ENCODE measurements at regions not wholly inside any gene's neighbourhood (a gene's known extent, or its start where the extent isn't known, plus 50 kb on each side); places are given as distances from the start of the nearest gene placed in this dataset.

- Mint-ChIP-seq H3K9me3 (peaks cover 8% of the 10 kb centered on the region), H3K27me3 (no peaks in the 10 kb centered on the region), H3K36me3 (ENCODE audit: low read depth) (peaks cover 2% of the 10 kb centered on the region), H3K4me3 (no peak overlapping the region), H3K4me1 (peaks cover 34% of the 10 kb centered on the region), H3K27ac (peak overlapping the region; percentile 47)
- ATAC-seq (no peak), DNase-seq (no peak)
These were observed 318.1 kb downstream of the CDC5L start for GRCh38 chr6:44705596-44705995.

GRCh38 chr6:44706011-44706410 lies 318.5 kb downstream of the CDC5L start:
- peaks cover 2% of the 10 kb centered on the region for H3K36me3 Mint-ChIP-seq (ENCODE audit: low read depth)
- DNase-seq (no peak), ATAC-seq (no peak)
- H3K4me1 Mint-ChIP-seq = peaks cover 34% of the 10 kb centered on the region
- H3K9me3 Mint-ChIP-seq = peaks cover 8% of the 10 kb centered on the region
- H3K27ac Mint-ChIP-seq = no peak overlapping the region
- no peaks in the 10 kb centered on the region for H3K27me3 Mint-ChIP-seq
- H3K4me3 Mint-ChIP-seq = no peak overlapping the region

- Mint-ChIP-seq H3K36me3 (ENCODE audit: low read depth) (peaks cover 2% of the 10 kb centered on the region), H3K27me3 (no peaks in the 10 kb centered on the region), H3K27ac (no peak overlapping the region), H3K4me1 (peaks cover 23% of the 10 kb centered on the region), H3K9me3 (peaks cover 8% of the 10 kb centered on the region), H3K4me3 (no peak overlapping the region)
- ATAC-seq = no peak
- DNase-seq = no peak
These were observed 320.7 kb downstream of the CDC5L start for GRCh38 chr6:44708208-44708607.

GRCh38 chr6:44712353-44713111 lies 325.0 kb downstream of the CDC5L start:
- H3K27me3 Mint-ChIP-seq = no peaks in the 10 kb centered on the region
- H3K27ac Mint-ChIP-seq = no peak overlapping the region
- DNase-seq (no peak), ATAC-seq (no peak)
- peaks cover 8% of the 10 kb centered on the region for H3K9me3 Mint-ChIP-seq
- peaks cover 6% of the 10 kb centered on the region for H3K4me1 Mint-ChIP-seq
- H3K4me3 Mint-ChIP-seq = no peak overlapping the region
- peaks cover 2% of the 10 kb centered on the region for H3K36me3 Mint-ChIP-seq (ENCODE audit: low read depth)

GRCh38 chr6:44715188-44715587 lies 327.7 kb downstream of the CDC5L start:
- no peaks in the 10 kb centered on the region for H3K4me1 Mint-ChIP-seq
- H3K27me3 Mint-ChIP-seq = no peaks in the 10 kb centered on the region
- no peak for DNase-seq
- ATAC-seq = no peak
- no peak overlapping the region for H3K27ac Mint-ChIP-seq
- no peaks in the 10 kb centered on the region for H3K9me3 Mint-ChIP-seq
- no peaks in the 10 kb centered on the region for H3K36me3 Mint-ChIP-seq (ENCODE audit: low read depth)
- H3K4me3 Mint-ChIP-seq = no peak overlapping the region

- Mint-ChIP-seq H3K9me3 (no peaks in the 10 kb centered on the region), H3K27ac (no peak overlapping the region), H3K27me3 (no peaks in the 10 kb centered on the region), H3K36me3 (ENCODE audit: low read depth) (no peaks in the 10 kb centered on the region), H3K4me3 (no peak overlapping the region), H3K4me1 (no peaks in the 10 kb centered on the region)
- ATAC-seq (no peak), DNase-seq (no peak)
These were observed 328.4 kb downstream of the CDC5L start for GRCh38 chr6:44715925-44716324.

GRCh38 chr6:44717431-44717830 lies 329.9 kb downstream of the CDC5L start:
- no peaks in the 10 kb centered on the region for H3K36me3 Mint-ChIP-seq (ENCODE audit: low read depth)
- H3K27ac Mint-ChIP-seq = no peak overlapping the region
- H3K4me3 Mint-ChIP-seq = no peak overlapping the region
- H3K4me1 Mint-ChIP-seq = no peaks in the 10 kb centered on the region
- H3K9me3 Mint-ChIP-seq = no peaks in the 10 kb centered on the region
- DNase-seq = no peak
- no peak for ATAC-seq
- H3K27me3 Mint-ChIP-seq = no peaks in the 10 kb centered on the region

GRCh38 chr6:44721954-44722578 lies 334.6 kb downstream of the CDC5L start:
- ATAC-seq = no peak
- H3K4me3 Mint-ChIP-seq = no peak overlapping the region
- H3K27me3 Mint-ChIP-seq = no peaks in the 10 kb centered on the region
- no peak for DNase-seq
- no peaks in the 10 kb centered on the region for H3K9me3 Mint-ChIP-seq
- no peaks in the 10 kb centered on the region for H3K4me1 Mint-ChIP-seq
- no peak overlapping the region for H3K27ac Mint-ChIP-seq
- no peaks in the 10 kb centered on the region for H3K36me3 Mint-ChIP-seq (ENCODE audit: low read depth)

- H3K4me1 Mint-ChIP-seq = no peaks in the 10 kb centered on the region
- H3K4me3 Mint-ChIP-seq = no peak overlapping the region
- H3K36me3 Mint-ChIP-seq (ENCODE audit: low read depth) = no peaks in the 10 kb centered on the region
- H3K9me3 Mint-ChIP-seq = no peaks in the 10 kb centered on the region
- H3K27me3 Mint-ChIP-seq = no peaks in the 10 kb centered on the region
- DNase-seq = no peak
- H3K27ac Mint-ChIP-seq = no peak overlapping the region
- ATAC-seq = no peak
These were observed 335.2 kb downstream of the CDC5L start for GRCh38 chr6:44722736-44723135.

GRCh38 chr6:44723439-44724197 lies 336.1 kb downstream of the CDC5L start:
- Mint-ChIP-seq H3K27ac (no peak overlapping the region), H3K4me3 (no peak overlapping the region), H3K4me1 (no peaks in the 10 kb centered on the region), H3K36me3 (ENCODE audit: low read depth) (no peaks in the 10 kb centered on the region), H3K27me3 (no peaks in the 10 kb centered on the region), H3K9me3 (no peaks in the 10 kb centered on the region)
- no peak for DNase-seq
- no peak for ATAC-seq

- Mint-ChIP-seq H3K36me3 (ENCODE audit: low read depth) (no peaks in the 10 kb centered on the region), H3K4me1 (no peaks in the 10 kb centered on the region), H3K4me3 (no peak overlapping the region), H3K9me3 (no peaks in the 10 kb centered on the region), H3K27me3 (no peaks in the 10 kb centered on the region), H3K27ac (no peak overlapping the region)
- no peak for DNase-seq
- ATAC-seq = no peak
These were observed 337.6 kb downstream of the CDC5L start for GRCh38 chr6:44725070-44725469.

GRCh38 chr6:44727651-44728630 lies 340.4 kb downstream of the CDC5L start:
- ATAC-seq (no peak), DNase-seq (no peak)
- Mint-ChIP-seq H3K27ac (no peak overlapping the region), H3K27me3 (no peaks in the 10 kb centered on the region), H3K36me3 (ENCODE audit: low read depth) (no peaks in the 10 kb centered on the region), H3K9me3 (no peaks in the 10 kb centered on the region), H3K4me3 (no peak overlapping the region), H3K4me1 (no peaks in the 10 kb centered on the region)

- ATAC-seq (no peak), DNase-seq (no peak)
- H3K27ac Mint-ChIP-seq = no peak overlapping the region
- peaks cover 12% of the 10 kb centered on the region for H3K4me1 Mint-ChIP-seq
- H3K36me3 Mint-ChIP-seq (ENCODE audit: low read depth) = no peaks in the 10 kb centered on the region
- no peaks in the 10 kb centered on the region for H3K27me3 Mint-ChIP-seq
- H3K9me3 Mint-ChIP-seq = no peaks in the 10 kb centered on the region
- H3K4me3 Mint-ChIP-seq = no peak overlapping the region
These were observed 343.4 kb downstream of the CDC5L start for GRCh38 chr6:44730771-44731391.
